H1 (cell line): ENCODE measurements at regions not wholly inside any gene's neighbourhood (a gene's known extent, or its start where the extent isn't known, plus 50 kb on each side); places are given as distances from the start of the nearest gene placed in this dataset.
A peak's percentile ranks its signal among the peaks of the same experiment; 100 is the strongest.

ENCODE experiments used
- CTCF ChIA-PET: fragments of 300-600 bp; sonication (Branson Sonifier 250); formaldehyde crosslinking; loops from one replicate; lab custom pipeline; 2021; ENCODE audit not compliant: partially characterized antibody; lab: Charles Lee
- POLR2A ChIA-PET: fragments of 300-600 bp; sonication (Branson Sonifier 250); formaldehyde crosslinking; loops from one replicate; lab custom pipeline; 2021; ENCODE audit warnings: inconsistent platforms; ENCODE audit not compliant: partially characterized antibody; lab: Charles Lee
- DNase-seq, 2 experiments: peaks; one replicate each; pipeline versions ENCODE4 v3.0.0 to v3.0.0-alpha.2; 2010 to 2022; ENCODE audit warnings: low spot score in 2 of 2, low read depth in 1 of 2, mixed read lengths in 1 of 2
- FAIRE-seq: peaks from 2 replicates; lab custom pipeline; 2011; peaks lifted over from hg19 to GRCh38; lab: Jason Lieb, UNC
- H2AFZ ChIP-seq: 2 replicates; pipeline ENCODE4 v1.8.1; 2012; ENCODE audit warnings: low read length, inconsistent platforms
- H2AK5ac ChIP-seq: 2 replicates; pipeline ENCODE4 v1.6.1; 2013; ENCODE audit warnings: low read depth, low read length
- H2BK120ac ChIP-seq: replicated peaks from 2 replicates; pipeline ENCODE3; 2013; ENCODE audit warnings: low read depth, low read length, inconsistent platforms
- H2BK12ac ChIP-seq: 2 replicates; pipeline ENCODE4 v1.6.1; 2013; ENCODE audit warnings: low read depth, low read length
- H2BK15ac ChIP-seq: 2 replicates; pipeline ENCODE4 v1.6.1; 2013; ENCODE audit warnings: low read length
- H2BK20ac ChIP-seq: 2 replicates; pipeline ENCODE4 v1.6.1; 2013; ENCODE audit warnings: low read length
- H2BK5ac ChIP-seq: 2 replicates; pipeline ENCODE4 v1.6.1; 2013; ENCODE audit warnings: low read depth, low read length
- H3K14ac ChIP-seq: 2 replicates; pipeline ENCODE4 v1.6.1; 2013; ENCODE audit warnings: inconsistent platforms; ENCODE audit not compliant: insufficient read length
- H3K18ac ChIP-seq: 2 replicates; pipeline ENCODE4 v1.6.1; 2013; ENCODE audit warnings: low read length; ENCODE audit errors: extremely low read depth
- H3K23ac ChIP-seq: 2 replicates; pipeline ENCODE4 v1.6.1; 2013; ENCODE audit warnings: inconsistent platforms; ENCODE audit not compliant: insufficient read length
- H3K23me2 ChIP-seq: 2 replicates; pipeline ENCODE4 v1.6.1; 2013; ENCODE audit warnings: low read depth, low read length
- H3K27ac ChIP-seq: 2 replicates; pipeline ENCODE4 v1.6.1; 2011; ENCODE audit warnings: low read depth, low read length, inconsistent platforms
- H3K27me3 ChIP-seq, 4 experiments: replicated peaks in 1 of 4; 1 replicate in 1 of 4; 2 replicates in 3 of 4; pipeline versions ENCODE4 v1.6.1 to v1.8.1; 2011 to 2013; ENCODE audit warnings: low read length in 3 of 4, mild to moderate bottlenecking in 3 of 4, inconsistent platforms in 2 of 4, mixed read lengths in 2 of 4, moderate library complexity in 1 of 4; ENCODE audit not compliant: control insufficient read depth in 3 of 4, insufficient read depth in 3 of 4; ENCODE audit errors: extremely low read depth in 1 of 4
- H3K36me3 ChIP-seq, 4 experiments: 2 replicates each; pipeline versions ENCODE4 v1.6.1 to v1.8.1; 2011 to 2013; ENCODE audit warnings: mild to moderate bottlenecking in 4 of 4, low read length in 3 of 4, moderate library complexity in 2 of 4, control low read depth in 1 of 4, inconsistent platforms in 1 of 4; ENCODE audit not compliant: insufficient read depth in 4 of 4, control insufficient read depth in 2 of 4
- H3K4ac ChIP-seq: replicated peaks from 2 replicates; pipeline ENCODE3; 2013; ENCODE audit warnings: low read length, low read depth, mixed read lengths, inconsistent platforms; ENCODE audit not compliant: insufficient read length
- H3K4me1 ChIP-seq, 4 experiments: replicated peaks in 1 of 4; 1 replicate in 1 of 4; 2 replicates in 3 of 4; pipeline versions ENCODE4 v1.6.1 to v1.8.1; 2011 to 2013; ENCODE audit warnings: low read length in 3 of 4, inconsistent platforms in 2 of 4, mixed read lengths in 1 of 4; ENCODE audit not compliant: insufficient read depth in 4 of 4, control insufficient read depth in 3 of 4
- H3K4me2 ChIP-seq, 2 experiments: 2 replicates each; pipeline versions ENCODE4 v1.6.1 to v1.8.1; 2011 to 2013; ENCODE audit warnings: low read depth in 2 of 2, low read length in 2 of 2, control low read depth in 1 of 2, inconsistent platforms in 1 of 2, mild to moderate bottlenecking in 1 of 2; ENCODE audit not compliant: insufficient read depth in 1 of 2
- H3K4me3 ChIP-seq, 4 experiments: fragments of 200-600, 300-600 bp in 1 of 4; sonication (generic), shearing (Covaris generic), sonication (Bioruptor Twin) in 1 of 4; 2 replicates each; pipeline versions ENCODE4 v1.5.1 to v1.8.1; 2011 to 2016; ENCODE audit warnings: low read length in 4 of 4, low read depth in 3 of 4, control low read depth in 2 of 4, inconsistent platforms in 2 of 4, mild to moderate bottlenecking in 2 of 4, mixed read lengths in 1 of 4, moderate library complexity in 1 of 4; ENCODE audit not compliant: insufficient read depth in 2 of 4; ENCODE audit errors: extremely low read depth in 1 of 4
- H3K56ac ChIP-seq: replicated peaks from 2 replicates; pipeline ENCODE3; 2013; ENCODE audit warnings: low read depth, mild to moderate bottlenecking, mixed read lengths, low read length, inconsistent platforms; ENCODE audit not compliant: insufficient read length
- H3K79me1 ChIP-seq: 2 replicates; pipeline ENCODE4 v1.6.1; 2013; ENCODE audit warnings: low read depth, low read length, control low read depth
- H3K79me2 ChIP-seq, 2 experiments: 2 replicates each; pipeline versions ENCODE4 v1.6.1 to v1.8.1; 2012 to 2013; ENCODE audit warnings: low read length in 2 of 2, mild to moderate bottlenecking in 2 of 2, inconsistent platforms in 1 of 2; ENCODE audit not compliant: insufficient read depth in 2 of 2, control insufficient read depth in 1 of 2
- H3K9ac ChIP-seq, 4 experiments: replicated peaks in 1 of 4; 1 replicate in 1 of 4; 2 replicates in 3 of 4; pipeline versions ENCODE4 v1.6.1 to v1.8.1; 2011 to 2013; ENCODE audit warnings: low read depth in 3 of 4, low read length in 3 of 4, control low read depth in 2 of 4, mild to moderate bottlenecking in 2 of 4, moderate library complexity in 2 of 4, inconsistent platforms in 1 of 4; ENCODE audit errors: extremely low read depth in 1 of 4
- H3K9me3 ChIP-seq, 2 experiments: 2 replicates each; pipeline versions ENCODE4 v1.6.1 to v1.8.1; 2012 to 2013; ENCODE audit warnings: mild to moderate bottlenecking in 2 of 2, moderate library complexity in 2 of 2, control low read depth in 1 of 2, inconsistent platforms in 1 of 2, low read depth in 1 of 2, low read length in 1 of 2, mixed read lengths in 1 of 2; ENCODE audit not compliant: insufficient read depth in 2 of 2
- H4K20me1 ChIP-seq, 2 experiments: replicated peaks in 1 of 2; 2 replicates each; pipeline versions ENCODE3 to v1.8.1; 2011 to 2013; ENCODE audit warnings: inconsistent platforms in 2 of 2, low read length in 2 of 2, mild to moderate bottlenecking in 1 of 2; ENCODE audit not compliant: insufficient read depth in 2 of 2, control insufficient read depth in 1 of 2
- H4K5ac ChIP-seq: 2 replicates; pipeline ENCODE4 v1.6.1; 2013; ENCODE audit warnings: low read length, low read depth, mixed read lengths, inconsistent platforms; ENCODE audit not compliant: insufficient read length
- H4K8ac ChIP-seq: 2 replicates; pipeline ENCODE4 v1.8.0; 2013; ENCODE audit warnings: mild to moderate bottlenecking, moderate library complexity, low read length, inconsistent platforms; ENCODE audit not compliant: insufficient read depth; ENCODE audit errors: extremely low read depth
- H4K91ac ChIP-seq: replicated peaks from 2 replicates; pipeline ENCODE3; 2013; ENCODE audit warnings: low read length, mixed read lengths, inconsistent platforms; ENCODE audit not compliant: insufficient read length
- ASH2L ChIP-seq: fragments of 200-600, 300-600 bp; sonication (generic); IDR thresholded peaks from one replicate; pipeline ENCODE4 v1.7.1; 2017; ENCODE audit warnings: low read length
- CBX8 ChIP-seq: fragments of 300-800, 300-1000 bp; sonication (generic); IDR thresholded peaks from 2 replicates; pipeline ENCODE4 v1.7.1; 2016; ENCODE audit warnings: low read depth, low read length, borderline replicate concordance
- CHD1 ChIP-seq: IDR thresholded peaks from 2 replicates; pipeline ENCODE4 v1.6.1; 2012; ENCODE audit warnings: low read depth, low read length, improper control_type of control experiment
- NRF1 ChIP-seq: IDR thresholded peaks from 2 replicates; pipeline ENCODE4 v1.6.1; 2011; ENCODE audit warnings: mild to moderate bottlenecking, low read depth, low read length, improper control_type of control experiment
- RBBP5 ChIP-seq: IDR thresholded peaks from 2 replicates; pipeline ENCODE4 v1.7.1; 2012; ENCODE audit warnings: low read depth, mild to moderate bottlenecking, inconsistent platforms, low read length, moderate library complexity, borderline replicate concordance
- RFX5 ChIP-seq: IDR thresholded peaks from 2 replicates; pipeline ENCODE4 v1.6.1; 2011; ENCODE audit warnings: low read depth, low read length, improper control_type of control experiment, borderline replicate concordance
- SP1 ChIP-seq: IDR thresholded peaks from 2 replicates; pipeline ENCODE4 v1.6.1; 2011; ENCODE audit warnings: low read depth, low read length
- SUZ12 ChIP-seq: fragments of 200-600 bp; sonication (generic); IDR thresholded peaks from 2 replicates; pipeline ENCODE4 v1.6.1; 2012; ENCODE audit warnings: mild to moderate bottlenecking, inconsistent platforms, low read length, moderate library complexity, mixed read lengths
- TAF1 ChIP-seq: IDR thresholded peaks from 2 replicates; pipeline ENCODE4 v1.6.1; 2011; ENCODE audit warnings: mild to moderate bottlenecking, low read depth, low read length
- TBP ChIP-seq: IDR thresholded peaks from 2 replicates; pipeline ENCODE4 v1.6.1; 2011; ENCODE audit warnings: low read depth, low read length, improper control_type of control experiment
- WGBS, 2 experiments: shearing (Covaris generic) in 1 of 2; methylation state at CpG; one replicate each; pipeline versions ENCODE4 v1.1.6 to v1.1.7; 2013 to 2015; ENCODE audit warnings: low lambda C conversion rate in 2 of 2, mixed read lengths in 2 of 2, inconsistent platforms in 1 of 2, low coverage in 1 of 2, missing lambda C conversion rate in 1 of 2; ENCODE audit not compliant: insufficient replicate concordance in 2 of 2, insufficient coverage in 1 of 2, insufficient read length in 1 of 2; ENCODE audit errors: extremely low coverage in 1 of 2, missing lambda C conversion rate in 1 of 2; 5-methylcytosine and 5-hydroxymethylcytosine counted together
- TF ChIP-seq, protein P1 (sequence below): IDR thresholded peaks from 2 replicates; pipeline ENCODE4 v1.6.1; 2012; ENCODE audit warnings: low read length, inconsistent platforms
- TF ChIP-seq, protein P2 (sequence below): IDR thresholded peaks from 2 replicates; pipeline ENCODE4 v1.6.1; 2011; ENCODE audit warnings: low read length, improper control_type of control experiment

DNA sequence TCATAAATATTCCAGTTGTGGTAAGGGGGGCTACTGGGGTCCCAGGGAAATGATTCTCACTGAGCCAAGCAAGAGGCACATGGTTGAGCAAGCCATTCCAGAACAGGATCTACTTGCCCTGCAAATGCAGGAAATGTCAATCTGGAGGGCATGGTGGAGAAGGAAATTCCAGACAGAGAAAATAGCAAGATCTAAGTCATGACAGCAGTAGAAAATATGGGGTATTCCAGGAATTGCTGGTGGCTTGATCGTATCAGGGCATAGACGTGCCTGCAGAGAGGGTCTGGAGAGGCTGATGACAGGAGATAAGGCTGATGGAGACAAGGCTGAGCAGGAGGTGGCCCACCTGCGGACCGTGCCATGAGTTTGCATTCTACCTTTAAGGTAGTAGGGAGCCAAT, 566.3 kb upstream of the CADM1 start:
- CTCF ChIA-PET: no interaction called here
- Histone ChIP-seq H2AFZ (no peak overlapping the region), H3K23me2 (no peaks in the 10 kb centered on the region; the same call in 1 of the 2 replicates), H3K18ac (no peak overlapping the region), H2AK5ac (no peak overlapping the region), H2BK15ac (peak overlapping the region; percentile 38; the same call in 1 of the 2 replicates), H3K27me3 (peaks cover 0 to 6% (median 0%) of the 10 kb centered on the region in 4 experiments; a peak in 2 of 7 replicates), H2BK20ac (no peak overlapping the region), H2BK5ac (no peak overlapping the region), H3K4me3 (no peak overlapping the region), H2BK120ac (no peak overlapping the region), H3K4ac (no peak overlapping the region), H3K4me1 (peaks cover 0 to 9% (median 3%) of the 10 kb centered on the region in 4 experiments; a peak in 4 of 7 replicates), H3K79me1 (no peaks in the 10 kb centered on the region), H2BK12ac (no peak overlapping the region), H4K5ac (no peak overlapping the region), H3K23ac (no peak overlapping the region), H3K9ac (no peak overlapping the region), H3K9me3 (no peaks in the 10 kb centered on the region), H4K91ac (no peak overlapping the region), H4K20me1 (peaks cover 0 to 3% of the 10 kb centered on the region in 2 experiments), H3K36me3 (no peaks in the 10 kb centered on the region; a peak in 2 of 8 replicates), H3K4me2 (no peak overlapping the region), H3K79me2 (no peaks in the 10 kb centered on the region), H3K27ac (no peak overlapping the region), H3K56ac (no peak overlapping the region), H3K14ac (no peak overlapping the region), H4K8ac (no peak overlapping the region)
- FAIRE-seq (no peak), DNase-seq (no peak)
- POLR2A ChIA-PET: no interaction called here
- 97% methylated on average over 4 of the region's 4 CpGs; no CpG with 5 or more reads in 1 of the 2 experiments for WGBS, 2 experiments
- TF ChIP-seq, protein P1, sequence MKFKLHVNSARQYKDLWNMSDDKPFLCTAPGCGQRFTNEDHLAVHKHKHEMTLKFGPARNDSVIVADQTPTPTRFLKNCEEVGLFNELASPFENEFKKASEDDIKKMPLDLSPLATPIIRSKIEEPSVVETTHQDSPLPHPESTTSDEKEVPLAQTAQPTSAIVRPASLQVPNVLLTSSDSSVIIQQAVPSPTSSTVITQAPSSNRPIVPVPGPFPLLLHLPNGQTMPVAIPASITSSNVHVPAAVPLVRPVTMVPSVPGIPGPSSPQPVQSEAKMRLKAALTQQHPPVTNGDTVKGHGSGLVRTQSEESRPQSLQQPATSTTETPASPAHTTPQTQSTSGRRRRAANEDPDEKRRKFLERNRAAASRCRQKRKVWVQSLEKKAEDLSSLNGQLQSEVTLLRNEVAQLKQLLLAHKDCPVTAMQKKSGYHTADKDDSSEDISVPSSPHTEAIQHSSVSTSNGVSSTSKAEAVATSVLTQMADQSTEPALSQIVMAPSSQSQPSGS: no peak
- no peak for TF ChIP-seq NRF1
- TF ChIP-seq SP1: no peak
- TF ChIP-seq CHD1: no peak
- TF ChIP-seq CBX8: no peak
- no peak for TF ChIP-seq SUZ12
- no peak for TF ChIP-seq TBP
- TF ChIP-seq RBBP5: no peak
- TF ChIP-seq, protein P2, sequence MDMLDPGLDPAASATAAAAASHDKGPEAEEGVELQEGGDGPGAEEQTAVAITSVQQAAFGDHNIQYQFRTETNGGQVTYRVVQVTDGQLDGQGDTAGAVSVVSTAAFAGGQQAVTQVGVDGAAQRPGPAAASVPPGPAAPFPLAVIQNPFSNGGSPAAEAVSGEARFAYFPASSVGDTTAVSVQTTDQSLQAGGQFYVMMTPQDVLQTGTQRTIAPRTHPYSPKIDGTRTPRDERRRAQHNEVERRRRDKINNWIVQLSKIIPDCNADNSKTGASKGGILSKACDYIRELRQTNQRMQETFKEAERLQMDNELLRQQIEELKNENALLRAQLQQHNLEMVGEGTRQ: no peak
- TF ChIP-seq ASH2L: no peak
- no peak for TF ChIP-seq RFX5
- TF ChIP-seq TAF1: no peak
